ENCODE measurements at regions not wholly inside any gene's neighbourhood (a gene's known extent, or its start where the extent isn't known, plus 50 kb on each side); places are given as distances from the start of the nearest gene placed in this dataset.

- ATAC-seq (no peak), DNase-seq (ENCODE audit: low spot score) (no peak)
- H3K9me3 Mint-ChIP-seq = peaks cover 4% of the 10 kb centered on the region
- no peak for TF ChIP-seq ATF3 (CRISPR knock-in tag; conservative IDR thresholded peaks at IDR 0.05)
- TF ChIP-seq NFE2L1 (CRISPR knock-in tag; IDR thresholded peaks at IDR 0.05) = no peak
- no peak for TF ChIP-seq STAT6 (CRISPR knock-in tag; conservative IDR thresholded peaks at IDR 0.05; ENCODE audit: low read depth)
- TF ChIP-seq USF1 (CRISPR knock-in tag; IDR thresholded peaks at IDR 0.05) = no peak
- no peak for TF ChIP-seq MYBL2 (CRISPR knock-in tag; IDR thresholded peaks at IDR 0.05)
- TF ChIP-seq SMAD4 (CRISPR knock-in tag; IDR thresholded peaks at IDR 0.05) = no peak
- no peak for TF ChIP-seq OVOL2 (CRISPR knock-in tag; IDR thresholded peaks at IDR 0.05; ENCODE audit: borderline replicate concordance)
- no peak for TF ChIP-seq PREB (CRISPR knock-in tag; IDR thresholded peaks at IDR 0.05; ENCODE audit: borderline replicate concordance)
- TF ChIP-seq E2F4 (CRISPR knock-in tag; IDR thresholded peaks at IDR 0.05; ENCODE audit: borderline replicate concordance, low read depth) = no peak
- no peak for TF ChIP-seq IRF2 (CRISPR knock-in tag; IDR thresholded peaks at IDR 0.05; ENCODE audit: borderline replicate concordance, low read depth)
- no peak for TF ChIP-seq ZNF219 (CRISPR knock-in tag; IDR thresholded peaks at IDR 0.05; ENCODE audit: borderline replicate concordance)
- no peak for TF ChIP-seq ETV6 (CRISPR knock-in tag; IDR thresholded peaks at IDR 0.05)
- TF ChIP-seq TCF7 (CRISPR knock-in tag; IDR thresholded peaks at IDR 0.05; ENCODE audit: low read depth) = no peak
- no peak for TF ChIP-seq E2F5 (CRISPR knock-in tag; IDR thresholded peaks at IDR 0.05)
- TF ChIP-seq GABPB1 (CRISPR knock-in tag; IDR thresholded peaks at IDR 0.05) = no peak
- TF ChIP-seq USF2 (CRISPR knock-in tag; IDR thresholded peaks at IDR 0.05) = no peak
- TF ChIP-seq FOXJ3 (CRISPR knock-in tag; IDR thresholded peaks at IDR 0.05; ENCODE audit: borderline replicate concordance) = no peak
- no peak for TF ChIP-seq ESRRA (CRISPR knock-in tag; IDR thresholded peaks at IDR 0.05; ENCODE audit: borderline replicate concordance)
- POLR2A ChIA-PET = no interaction called here
- CTCF ChIA-PET = no interaction called here
- H3K4me1 Mint-ChIP-seq = no peaks in the 10 kb centered on the region
- H3K27ac Mint-ChIP-seq = no peak overlapping the region
- no peak overlapping the region for H3K4me3 Mint-ChIP-seq
- H3K27me3 Mint-ChIP-seq (ENCODE audit: low read depth) = no peaks in the 10 kb centered on the region
- no peaks in the 10 kb centered on the region for H3K36me3 Mint-ChIP-seq
Observed at GRCh38 chr19:30608471-30608870, 236.3 kb downstream of the ZNF536 start.
